ENCODE measurements at regions not wholly inside any gene's neighbourhood (a gene's known extent, or its start where the extent isn't known, plus 50 kb on each side); places are given as distances from the start of the nearest gene placed in this dataset.

DNA sequence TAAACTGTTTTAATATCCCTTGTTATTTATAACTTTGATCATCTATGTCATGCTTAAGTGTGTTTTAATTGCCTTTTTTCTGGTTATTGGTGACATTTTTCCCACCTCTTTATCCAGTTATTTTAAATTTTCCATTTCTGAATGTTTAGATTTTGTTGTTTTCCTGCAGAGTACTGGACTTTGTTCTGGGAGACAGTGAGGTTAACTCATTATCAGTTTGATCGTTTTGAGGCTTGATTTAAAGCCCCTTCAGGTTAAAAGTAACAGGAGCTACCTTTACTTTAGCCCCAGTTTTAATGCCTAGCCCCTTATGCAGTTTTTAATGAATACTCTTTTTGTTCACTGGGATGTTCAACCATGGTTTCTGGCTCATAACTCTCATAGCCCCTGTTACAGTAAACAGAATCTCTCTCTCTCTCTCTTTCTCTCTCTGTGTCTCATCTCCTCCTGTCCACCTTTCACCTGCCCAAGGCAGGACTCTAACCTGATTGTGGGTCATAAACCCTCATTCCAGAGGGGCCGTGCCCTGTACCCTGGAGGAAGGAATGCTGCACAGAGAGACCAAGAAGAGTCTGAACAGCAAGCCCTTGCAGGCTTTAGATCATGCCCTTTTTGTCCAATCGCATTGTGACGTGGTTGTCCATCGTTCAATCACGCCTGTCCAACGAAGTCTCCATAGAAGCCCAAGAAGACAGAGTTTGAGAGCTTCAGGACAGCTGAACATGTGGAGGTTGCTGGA lies 91.8 kb upstream of the WDR72 start:
- no peaks in the 10 kb centered on the region for H3K4me1 ChIP-seq (ENCODE audit: control insufficient read depth, extremely low read depth, insufficient read depth, low read length)
- H3K9ac ChIP-seq (ENCODE audit: control insufficient read depth, extremely low read depth, insufficient read depth, low read length) = no peak overlapping the region
- DNase-seq (ENCODE audit: low read depth, low spot score) (no peak), FAIRE-seq (no peak)
- H3K4me3 ChIP-seq (ENCODE audit: control insufficient read depth in 2 of 3, extremely low read depth in 1 of 3, insufficient read depth in 2 of 3, low read depth in 1 of 3, low read length in 3 of 3) = no peak overlapping the region
- H3K4me2 ChIP-seq (ENCODE audit: control insufficient read depth, extremely low read depth, insufficient read depth, low read depth, low read length) = no peak overlapping the region
- no peak for TF ChIP-seq EZH2 (IDR thresholded peaks at IDR 0.05; ENCODE audit: low read length)
- TF ChIP-seq, protein P1, sequence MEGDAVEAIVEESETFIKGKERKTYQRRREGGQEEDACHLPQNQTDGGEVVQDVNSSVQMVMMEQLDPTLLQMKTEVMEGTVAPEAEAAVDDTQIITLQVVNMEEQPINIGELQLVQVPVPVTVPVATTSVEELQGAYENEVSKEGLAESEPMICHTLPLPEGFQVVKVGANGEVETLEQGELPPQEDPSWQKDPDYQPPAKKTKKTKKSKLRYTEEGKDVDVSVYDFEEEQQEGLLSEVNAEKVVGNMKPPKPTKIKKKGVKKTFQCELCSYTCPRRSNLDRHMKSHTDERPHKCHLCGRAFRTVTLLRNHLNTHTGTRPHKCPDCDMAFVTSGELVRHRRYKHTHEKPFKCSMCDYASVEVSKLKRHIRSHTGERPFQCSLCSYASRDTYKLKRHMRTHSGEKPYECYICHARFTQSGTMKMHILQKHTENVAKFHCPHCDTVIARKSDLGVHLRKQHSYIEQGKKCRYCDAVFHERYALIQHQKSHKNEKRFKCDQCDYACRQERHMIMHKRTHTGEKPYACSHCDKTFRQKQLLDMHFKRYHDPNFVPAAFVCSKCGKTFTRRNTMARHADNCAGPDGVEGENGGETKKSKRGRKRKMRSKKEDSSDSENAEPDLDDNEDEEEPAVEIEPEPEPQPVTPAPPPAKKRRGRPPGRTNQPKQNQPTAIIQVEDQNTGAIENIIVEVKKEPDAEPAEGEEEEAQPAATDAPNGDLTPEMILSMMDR (optimal IDR thresholded peaks at IDR 0.05 in 1 of 3, IDR thresholded peaks at IDR 0.05 in 1 of 3, conservative IDR thresholded peaks at IDR 0.05 in 1 of 3; ENCODE audit: extremely low read depth in 1 of 3, insufficient read depth in 2 of 3, low read length in 3 of 3) = no peak
- no peaks in the 10 kb centered on the region for H3K27me3 ChIP-seq (ENCODE audit: control insufficient read depth, extremely low read depth, insufficient read depth, low read length)
- dilution Hi-C loops (cut with MboI; ENCODE audit: extremely low pct_ligation_motif_present, low sequenced_read_pairs) = no loop called here
- H3K36me3 ChIP-seq (ENCODE audit: control insufficient read depth in 2 of 2, extremely low read depth in 1 of 2, insufficient read depth in 2 of 2, low read length in 2 of 2) = no peaks in the 10 kb centered on the region
- H4K20me1 ChIP-seq (ENCODE audit: control insufficient read depth, extremely low read depth, insufficient read depth, low read length) = no peaks in the 10 kb centered on the region
- H3K9me3 ChIP-seq (ENCODE audit: control insufficient read depth, low read depth, low read length) = no peaks in the 10 kb centered on the region
- H2AFZ ChIP-seq (ENCODE audit: control insufficient read depth, low read length) = no peak overlapping the region
- no peak overlapping the region for H3K27ac ChIP-seq (ENCODE audit: control insufficient read depth, insufficient read depth, low read length)
- H3K79me2 ChIP-seq (ENCODE audit: control insufficient read depth, insufficient read depth, low read length) = no peaks in the 10 kb centered on the region
- no peaks in the 10 kb centered on the region for H3K9me1 ChIP-seq (ENCODE audit: control insufficient read depth, extremely low read depth, insufficient read depth, low read length)

DNA sequence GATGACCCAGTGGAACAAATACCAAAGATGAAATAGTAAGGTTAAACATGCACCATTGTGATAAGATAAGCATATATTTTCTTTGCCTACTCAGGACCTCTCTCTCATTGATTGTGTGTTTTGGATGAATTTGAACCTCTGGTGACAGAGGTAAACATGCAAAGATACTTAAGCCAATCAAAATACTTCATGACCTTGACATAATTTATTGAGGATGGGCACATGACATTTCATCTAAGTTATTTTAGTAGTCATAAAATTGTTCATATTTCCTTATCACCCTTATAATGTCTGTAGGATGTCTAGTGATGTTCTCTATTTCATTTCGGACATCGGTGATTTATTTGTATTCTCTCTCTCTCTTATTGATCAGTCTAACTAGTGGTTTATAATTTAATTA lies 88.3 kb upstream of the WDR72 start:
- DNase-seq (ENCODE audit: low read depth, low spot score) = no peak
- Histone ChIP-seq H3K9ac (ENCODE audit: control insufficient read depth, extremely low read depth, insufficient read depth, low read length) (no peak overlapping the region), H3K4me1 (ENCODE audit: control insufficient read depth, extremely low read depth, insufficient read depth, low read length) (no peaks in the 10 kb centered on the region), H3K9me3 (ENCODE audit: control insufficient read depth, low read depth, low read length) (no peaks in the 10 kb centered on the region), H3K27ac (ENCODE audit: control insufficient read depth, insufficient read depth, low read length) (no peak overlapping the region), H3K4me3 (ENCODE audit: control insufficient read depth in 2 of 3, extremely low read depth in 1 of 3, insufficient read depth in 2 of 3, low read depth in 1 of 3, low read length in 3 of 3) (no peak overlapping the region), H2AFZ (ENCODE audit: control insufficient read depth, low read length) (no peak overlapping the region), H3K4me2 (ENCODE audit: control insufficient read depth, extremely low read depth, insufficient read depth, low read depth, low read length) (no peak overlapping the region), H3K9me1 (ENCODE audit: control insufficient read depth, extremely low read depth, insufficient read depth, low read length) (no peaks in the 10 kb centered on the region), H3K79me2 (ENCODE audit: control insufficient read depth, insufficient read depth, low read length) (no peaks in the 10 kb centered on the region), H3K27me3 (ENCODE audit: control insufficient read depth, extremely low read depth, insufficient read depth, low read length) (no peaks in the 10 kb centered on the region), H4K20me1 (ENCODE audit: control insufficient read depth, extremely low read depth, insufficient read depth, low read length) (no peaks in the 10 kb centered on the region), H3K36me3 (ENCODE audit: control insufficient read depth in 2 of 2, extremely low read depth in 1 of 2, insufficient read depth in 2 of 2, low read length in 2 of 2) (no peaks in the 10 kb centered on the region)
- dilution Hi-C loops (cut with MboI; ENCODE audit: extremely low pct_ligation_motif_present, low sequenced_read_pairs) = no loop called here
- FAIRE-seq = no peak
- TF ChIP-seq, protein P1 (optimal IDR thresholded peaks at IDR 0.05 in 1 of 3, IDR thresholded peaks at IDR 0.05 in 1 of 3, conservative IDR thresholded peaks at IDR 0.05 in 1 of 3; ENCODE audit: extremely low read depth in 1 of 3, insufficient read depth in 2 of 3, low read length in 3 of 3) = no peak
- TF ChIP-seq EZH2 (IDR thresholded peaks at IDR 0.05; ENCODE audit: low read length) = no peak
